ENCODE measurements at regions not wholly inside any gene's neighbourhood (a gene's known extent, or its start where the extent isn't known, plus 50 kb on each side); places are given as distances from the start of the nearest gene placed in this dataset.
"Not testable (repeated sequence)": the region's sequence is repeated elsewhere in the genome, so short reads cannot be mapped to it uniquely, and the experiment has no call there.

DNA sequence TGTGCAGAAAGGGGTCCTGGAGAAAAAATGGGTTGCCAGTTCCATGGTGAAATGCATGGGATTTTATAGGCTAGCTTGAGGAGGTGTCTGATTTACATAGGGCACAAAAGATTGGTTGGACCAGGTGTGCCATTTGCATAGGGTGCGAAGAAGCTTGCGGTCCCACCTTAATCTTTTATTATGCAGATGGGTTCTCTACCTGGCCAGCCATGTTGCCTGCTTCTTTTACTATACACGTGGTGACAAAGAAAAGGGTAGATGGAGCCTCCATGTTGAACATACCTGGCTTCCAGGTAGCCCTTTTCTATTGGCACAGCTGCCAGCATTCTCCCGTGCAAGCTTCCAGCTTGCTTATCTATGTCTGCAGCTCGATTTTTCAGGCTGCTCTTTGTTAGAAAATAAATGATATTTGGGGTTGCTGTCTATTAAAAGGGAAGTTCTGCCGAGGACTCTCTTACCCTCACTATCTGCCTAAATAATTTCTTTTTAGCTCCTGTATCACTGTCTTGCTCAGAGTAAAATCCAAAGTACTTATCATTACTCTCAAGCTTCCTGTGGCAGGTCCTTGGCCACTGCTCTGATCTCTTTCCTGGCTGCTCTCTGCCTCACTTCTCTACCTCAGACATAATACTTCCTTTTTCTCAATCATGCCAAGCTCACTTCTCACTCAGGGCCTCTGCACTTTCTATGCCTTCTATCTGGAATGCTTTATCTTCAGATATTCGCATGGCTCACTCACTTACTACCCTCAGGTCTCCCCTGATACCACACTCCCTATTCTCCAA, 216.0 kb upstream of the DAAM1 start:
- DNase-seq: no peak
- Mint-ChIP-seq H3K27me3 (no peaks in the 10 kb centered on the region), H3K9me3 (no peaks in the 10 kb centered on the region), H3K36me3 (ENCODE audit: low read depth) (no peaks in the 10 kb centered on the region), H3K4me3 (no peak overlapping the region), H3K4me1 (ENCODE audit: low read depth) (no peaks in the 10 kb centered on the region), H3K27ac (no peak overlapping the region)

DNA sequence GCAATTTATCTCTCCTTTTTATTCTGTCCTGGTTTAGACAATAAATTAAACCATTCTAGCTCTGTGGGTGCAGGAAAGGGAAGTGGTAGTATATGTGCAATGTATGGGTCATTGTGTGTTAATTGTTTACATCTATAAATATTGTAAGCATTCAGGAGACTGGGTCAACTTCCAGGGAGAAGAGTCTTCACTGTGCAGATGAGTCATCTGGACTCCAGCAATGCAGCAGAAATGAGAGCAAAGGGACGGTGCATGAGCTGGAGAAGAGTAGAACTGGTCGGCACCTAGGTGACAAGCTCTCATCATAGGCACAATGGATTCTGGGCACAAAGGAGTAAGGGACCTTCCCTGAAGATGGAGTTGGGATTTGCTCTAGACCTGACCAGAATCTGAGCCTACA, 211.1 kb upstream of the DAAM1 start:
- H3K9me3 Mint-ChIP-seq: no peaks in the 10 kb centered on the region
- H3K27ac Mint-ChIP-seq: no peak overlapping the region
- no peak for DNase-seq
- H3K4me3 Mint-ChIP-seq: no peak overlapping the region
- no peaks in the 10 kb centered on the region for H3K27me3 Mint-ChIP-seq
- H3K36me3 Mint-ChIP-seq (ENCODE audit: low read depth): no peaks in the 10 kb centered on the region
- H3K4me1 Mint-ChIP-seq (ENCODE audit: low read depth): no peaks in the 10 kb centered on the region

DNA sequence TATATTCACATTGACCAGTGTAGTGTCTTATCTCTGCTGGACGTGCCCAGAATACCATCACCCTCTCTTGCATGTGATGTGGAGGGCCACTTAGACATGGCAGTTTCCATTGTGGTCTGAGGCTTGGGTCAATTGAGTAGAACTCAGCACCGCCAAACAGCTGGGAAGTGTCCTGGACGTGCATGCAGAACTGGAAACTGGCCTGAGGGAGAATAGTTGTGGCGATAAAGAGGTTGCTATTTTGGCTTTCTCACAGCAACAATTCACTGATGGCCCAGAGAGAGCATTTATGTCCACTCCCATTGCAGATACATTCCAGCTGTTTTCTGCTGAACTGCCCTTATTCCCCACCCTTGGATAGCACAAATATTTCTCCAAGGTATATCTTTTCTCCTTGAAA, 210.1 kb upstream of the DAAM1 start:
- no peak for DNase-seq
- H3K4me1 Mint-ChIP-seq (ENCODE audit: low read depth): no peaks in the 10 kb centered on the region
- no peaks in the 10 kb centered on the region for H3K36me3 Mint-ChIP-seq (ENCODE audit: low read depth)
- H3K27me3 Mint-ChIP-seq: no peaks in the 10 kb centered on the region
- H3K4me3 Mint-ChIP-seq: no peak overlapping the region
- no peak overlapping the region for H3K27ac Mint-ChIP-seq
- H3K9me3 Mint-ChIP-seq: no peaks in the 10 kb centered on the region

DNA sequence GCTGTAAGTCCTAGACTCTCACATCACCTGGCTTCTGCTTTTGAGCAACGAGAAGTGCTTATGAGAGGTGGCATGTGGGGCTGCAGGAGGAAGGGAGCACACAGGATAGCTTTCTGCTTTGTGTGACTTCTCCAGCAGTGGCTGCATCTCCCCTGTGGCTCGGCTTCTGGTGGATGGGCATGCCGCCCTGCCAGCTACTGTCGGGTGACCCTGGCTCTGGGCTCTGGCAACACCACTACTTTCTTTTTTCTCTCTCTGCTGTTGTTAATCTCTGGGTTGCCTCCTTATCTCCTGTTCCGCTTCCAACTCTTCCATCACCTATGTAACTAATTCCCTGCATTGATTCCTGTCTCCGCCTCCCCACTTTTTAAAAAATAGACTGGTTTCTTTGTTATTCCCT, 209.1 kb upstream of the DAAM1 start:
- no peaks in the 10 kb centered on the region for H3K9me3 Mint-ChIP-seq
- H3K4me1 Mint-ChIP-seq (ENCODE audit: low read depth): no peaks in the 10 kb centered on the region
- H3K27me3 Mint-ChIP-seq: no peaks in the 10 kb centered on the region
- no peaks in the 10 kb centered on the region for H3K36me3 Mint-ChIP-seq (ENCODE audit: low read depth)
- H3K4me3 Mint-ChIP-seq: no peak overlapping the region
- DNase-seq: no peak
- H3K27ac Mint-ChIP-seq: no peak overlapping the region

DNA sequence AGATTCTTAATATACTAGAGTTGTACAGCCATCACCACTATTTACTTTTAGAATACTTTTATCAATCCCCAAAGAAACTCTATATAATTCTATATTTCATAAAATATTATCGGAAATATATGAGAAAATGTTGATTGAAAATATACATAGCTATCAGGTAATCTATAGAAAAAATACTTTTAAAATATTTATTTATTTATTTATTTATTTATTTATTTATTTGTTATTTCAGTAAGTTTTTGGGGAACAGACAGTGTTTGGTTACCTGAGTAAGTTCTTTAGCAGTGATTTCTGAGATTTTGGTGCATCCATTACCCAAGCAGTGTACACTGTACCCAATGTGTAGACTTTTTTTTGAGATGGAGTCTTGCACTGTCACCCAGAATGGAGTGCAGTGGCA, 206.6 kb upstream of the DAAM1 start:
- no peak for DNase-seq
- H3K4me1 Mint-ChIP-seq (ENCODE audit: low read depth): no peaks in the 10 kb centered on the region
- H3K27me3 Mint-ChIP-seq: no peaks in the 10 kb centered on the region
- H3K27ac Mint-ChIP-seq: no peak overlapping the region
- H3K4me3 Mint-ChIP-seq: no peak overlapping the region
- H3K36me3 Mint-ChIP-seq (ENCODE audit: low read depth): no peaks in the 10 kb centered on the region
- no peaks in the 10 kb centered on the region for H3K9me3 Mint-ChIP-seq

DNA sequence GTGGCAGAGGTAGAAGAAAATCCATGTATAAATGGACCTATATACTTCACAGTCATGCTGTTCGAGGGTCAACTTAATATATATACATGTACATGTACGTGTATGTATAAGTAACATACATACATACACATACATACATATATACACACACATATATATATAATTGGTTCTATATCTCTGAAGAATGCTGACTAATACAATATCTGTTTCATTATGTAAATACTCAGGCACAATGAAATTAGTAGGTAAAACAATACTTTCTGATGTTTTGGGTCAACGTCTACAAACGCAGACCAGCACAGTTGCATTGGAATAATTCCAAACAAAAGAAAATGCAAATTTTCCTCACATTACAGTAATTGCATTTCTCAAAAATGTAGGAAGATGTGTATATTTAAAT, 202.7 kb upstream of the DAAM1 start:
- no peaks in the 10 kb centered on the region for H3K36me3 Mint-ChIP-seq (ENCODE audit: low read depth)
- peaks cover 3% of the 10 kb centered on the region for H3K9me3 Mint-ChIP-seq
- DNase-seq: no peak
- H3K4me1 Mint-ChIP-seq (ENCODE audit: low read depth): no peaks in the 10 kb centered on the region
- H3K27ac Mint-ChIP-seq: no peak overlapping the region
- no peak overlapping the region for H3K4me3 Mint-ChIP-seq
- peaks cover 4% of the 10 kb centered on the region for H3K27me3 Mint-ChIP-seq

DNA sequence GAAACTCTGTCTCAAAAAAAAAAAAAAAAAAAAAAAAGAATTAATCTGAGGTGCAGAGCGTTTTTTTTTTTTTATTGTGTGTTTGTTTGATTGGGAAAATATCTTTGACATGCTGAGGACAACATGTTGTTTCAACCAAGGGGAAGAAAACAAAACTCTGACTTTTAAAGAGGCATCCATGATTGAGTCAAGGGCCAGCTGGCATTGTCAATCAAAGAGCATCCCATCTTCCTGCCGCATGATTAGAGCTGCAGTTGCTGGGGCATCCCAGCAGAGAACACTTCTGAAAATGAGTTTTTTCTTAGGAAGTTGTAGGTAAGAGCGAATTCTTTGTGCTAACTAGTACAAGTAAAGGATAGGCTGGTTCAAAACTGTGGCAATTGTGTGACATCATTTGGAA, 200.9 kb upstream of the DAAM1 start:
- Mint-ChIP-seq H3K4me3 (no peak overlapping the region), H3K27me3 (peaks cover 4% of the 10 kb centered on the region), H3K9me3 (peaks cover 3% of the 10 kb centered on the region), H3K4me1 (ENCODE audit: low read depth) (no peaks in the 10 kb centered on the region), H3K36me3 (ENCODE audit: low read depth) (no peaks in the 10 kb centered on the region), H3K27ac (no peak overlapping the region)
- no peak for DNase-seq

DNA sequence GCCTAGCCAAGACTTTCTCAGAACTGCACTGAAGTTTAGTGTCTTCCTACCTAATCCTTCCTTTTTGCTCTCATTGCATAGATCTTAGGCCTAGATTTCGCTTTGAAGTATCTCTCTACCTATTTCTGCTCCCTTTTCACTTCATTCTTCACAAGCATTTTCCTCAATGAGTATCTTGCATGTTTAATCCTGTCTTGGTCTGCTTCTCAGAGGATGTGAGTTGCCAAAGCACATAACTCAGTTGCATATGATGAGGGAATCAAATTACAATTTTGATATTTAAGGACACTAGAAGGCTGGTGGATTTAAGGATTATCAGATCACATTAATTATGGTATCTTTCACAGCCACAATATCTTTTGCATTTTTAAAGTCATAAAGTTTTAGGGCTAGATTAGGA, 195.5 kb upstream of the DAAM1 start:
- no peak for DNase-seq
- Mint-ChIP-seq H3K36me3 (ENCODE audit: low read depth) (no peaks in the 10 kb centered on the region), H3K4me1 (ENCODE audit: low read depth) (no peaks in the 10 kb centered on the region), H3K27me3 (peaks cover 4% of the 10 kb centered on the region), H3K4me3 (no peak overlapping the region), H3K27ac (no peak overlapping the region), H3K9me3 (peaks cover 5% of the 10 kb centered on the region)

DNA sequence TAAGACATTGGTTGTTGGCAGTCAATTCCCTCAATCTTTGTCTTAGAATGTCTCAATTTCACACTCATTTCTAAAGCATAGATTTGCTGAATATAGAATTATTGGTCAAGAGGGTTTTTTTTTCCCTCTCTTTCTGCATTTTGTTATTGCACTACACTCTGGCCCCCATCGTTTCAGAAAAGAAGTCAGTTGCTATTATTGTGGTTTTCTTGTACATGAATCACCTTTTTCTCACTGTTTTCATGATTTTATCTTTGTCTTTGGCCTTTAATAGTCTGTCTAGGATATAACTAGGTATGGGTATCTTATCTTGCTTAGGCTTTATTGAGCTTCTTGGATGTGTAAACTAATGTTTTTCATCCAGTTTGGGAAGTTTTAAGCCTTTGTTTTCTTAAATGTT, 194.3 kb upstream of the DAAM1 start:
- Mint-ChIP-seq H3K27ac (no peak overlapping the region), H3K4me1 (ENCODE audit: low read depth) (no peaks in the 10 kb centered on the region), H3K36me3 (ENCODE audit: low read depth) (no peaks in the 10 kb centered on the region), H3K27me3 (peaks cover 4% of the 10 kb centered on the region), H3K4me3 (no peak overlapping the region), H3K9me3 (peaks cover 5% of the 10 kb centered on the region)
- no peak for DNase-seq

DNA sequence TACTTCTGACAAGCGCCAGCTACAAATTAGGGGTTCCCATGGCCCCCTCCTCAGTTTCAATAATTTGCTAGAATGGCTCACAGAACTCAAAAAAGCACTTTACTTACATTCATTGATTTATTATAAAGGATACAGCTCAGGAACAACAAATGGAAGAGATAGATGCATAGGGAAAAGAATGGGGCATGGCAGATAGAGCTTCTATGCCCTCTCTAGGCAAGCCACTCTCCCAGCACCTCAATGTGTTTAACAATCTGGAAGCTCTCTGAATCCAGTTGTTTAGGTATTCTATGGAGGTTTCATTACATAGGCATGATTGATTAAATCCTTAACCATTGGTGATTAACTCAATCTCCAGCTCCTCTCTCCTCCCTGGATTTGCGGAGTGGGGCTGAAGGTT, 184.5 kb upstream of the DAAM1 start:
- H3K9me3 Mint-ChIP-seq: peaks cover 11% of the 10 kb centered on the region
- H3K27ac Mint-ChIP-seq: no peak overlapping the region
- H3K4me3 Mint-ChIP-seq: no peak overlapping the region
- no peaks in the 10 kb centered on the region for H3K4me1 Mint-ChIP-seq (ENCODE audit: low read depth)
- H3K36me3 Mint-ChIP-seq (ENCODE audit: low read depth): no peaks in the 10 kb centered on the region
- H3K27me3 Mint-ChIP-seq: peaks cover 10% of the 10 kb centered on the region
- DNase-seq: no peak

DNA sequence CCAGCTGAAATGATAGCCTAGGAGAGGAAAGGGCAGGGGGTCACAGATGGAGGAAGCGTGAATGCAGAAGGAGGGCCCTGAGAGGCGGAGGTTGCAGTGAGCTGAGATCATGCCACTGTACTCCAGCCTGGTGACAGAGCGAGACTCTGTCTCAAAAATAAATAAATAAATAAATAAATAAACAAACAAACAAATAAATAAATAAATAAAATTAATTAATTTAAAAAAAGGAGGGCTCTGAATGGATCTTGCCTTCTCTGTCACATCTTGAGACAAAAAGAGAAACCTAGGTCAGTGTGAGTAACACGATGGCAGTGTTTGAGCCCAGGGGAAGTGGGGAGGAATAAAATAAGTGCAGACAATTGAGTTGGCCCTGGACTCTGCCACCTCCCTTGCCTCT, 182.3 kb upstream of the DAAM1 start:
- DNase-seq; H3K4me3 Mint-ChIP-seq; H3K27me3 Mint-ChIP-seq; H3K4me1 Mint-ChIP-seq (ENCODE audit: low read depth); H3K27ac Mint-ChIP-seq; H3K36me3 Mint-ChIP-seq (ENCODE audit: low read depth): not testable (repeated sequence)
- peaks cover 14% of the 10 kb centered on the region for H3K9me3 Mint-ChIP-seq

DNA sequence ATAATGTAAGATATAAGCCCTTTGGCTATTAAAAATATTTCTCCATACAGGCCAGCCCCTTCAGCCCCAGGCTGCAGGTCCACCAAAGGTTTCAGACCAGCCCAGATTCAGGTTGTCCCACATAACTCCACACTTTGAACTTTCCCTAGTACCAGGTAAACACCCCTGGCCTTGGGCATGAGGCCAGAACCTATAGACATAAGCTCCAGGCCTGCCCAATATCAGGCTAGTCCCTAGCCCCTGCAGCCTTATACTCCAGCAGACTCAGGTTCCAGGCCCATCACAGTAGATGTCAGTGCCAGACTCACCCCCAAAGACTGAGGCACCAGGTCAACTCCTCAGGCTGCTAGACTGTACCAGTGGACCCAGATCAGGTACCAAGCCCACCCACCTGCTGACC, 178.5 kb upstream of the DAAM1 start:
- no peak for DNase-seq
- no peak overlapping the region for H3K27ac Mint-ChIP-seq
- no peak overlapping the region for H3K4me3 Mint-ChIP-seq
- H3K27me3 Mint-ChIP-seq: peaks cover 5% of the 10 kb centered on the region
- peaks cover 34% of the 10 kb centered on the region for H3K9me3 Mint-ChIP-seq
- no peaks in the 10 kb centered on the region for H3K36me3 Mint-ChIP-seq (ENCODE audit: low read depth)
- H3K4me1 Mint-ChIP-seq (ENCODE audit: low read depth): no peaks in the 10 kb centered on the region

DNA sequence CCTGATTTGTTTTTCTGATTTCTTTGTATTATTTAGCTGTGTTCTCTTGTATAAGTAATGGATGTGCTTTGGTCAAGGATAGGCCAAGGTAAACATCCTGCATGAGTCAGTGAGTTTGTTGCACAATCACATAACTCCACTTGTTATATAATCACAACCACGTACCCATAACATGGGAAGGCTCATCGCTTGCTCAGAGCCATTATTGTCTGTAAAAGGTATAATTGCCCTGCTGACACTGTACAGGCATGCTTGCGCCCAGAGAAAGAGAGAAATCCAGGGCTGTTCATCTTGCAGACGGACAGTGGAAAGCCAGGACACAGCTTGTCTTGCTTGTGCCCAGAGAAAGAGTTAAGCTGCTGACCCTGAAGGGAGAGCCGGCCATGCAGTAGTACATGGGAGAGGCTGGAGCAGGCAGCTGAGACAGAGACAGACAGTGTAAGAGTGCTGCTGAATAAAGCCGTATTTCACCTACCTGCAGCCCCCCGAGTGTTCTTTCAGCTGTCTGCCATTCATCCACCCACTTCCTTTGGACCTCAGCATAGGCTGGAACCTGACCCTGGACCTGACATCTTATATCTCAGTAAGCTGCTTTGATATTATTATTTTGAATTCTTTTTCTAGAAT, 174.7 kb upstream of the DAAM1 start:
- no peaks in the 10 kb centered on the region for H3K36me3 Mint-ChIP-seq (ENCODE audit: low read depth)
- H3K4me1 Mint-ChIP-seq (ENCODE audit: low read depth): no peaks in the 10 kb centered on the region
- DNase-seq: no peak
- H3K9me3 Mint-ChIP-seq: peaks cover 23% of the 10 kb centered on the region
- no peak overlapping the region for H3K27ac Mint-ChIP-seq
- no peaks in the 10 kb centered on the region for H3K27me3 Mint-ChIP-seq
- H3K4me3 Mint-ChIP-seq: no peak overlapping the region

DNA sequence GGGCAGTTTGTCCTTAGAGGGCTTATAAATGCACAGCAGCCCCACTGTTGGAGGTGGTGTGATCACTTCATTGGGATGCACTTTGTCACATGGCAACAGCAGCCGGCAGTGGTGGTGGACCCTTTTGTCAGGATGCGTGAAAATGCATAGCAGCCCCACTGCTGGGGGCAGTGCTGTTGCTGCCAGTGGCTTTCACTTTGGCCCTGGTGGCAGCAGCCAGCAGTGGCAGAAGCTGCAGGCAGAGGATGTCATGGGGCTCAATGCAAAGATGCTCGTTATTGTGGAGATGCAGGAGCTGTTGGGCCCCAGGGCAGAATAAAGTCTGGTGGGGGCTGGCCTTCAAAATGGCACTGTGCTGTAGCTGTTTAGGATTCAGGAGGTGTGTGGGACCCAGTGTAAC, 173.0 kb upstream of the DAAM1 start:
- H3K27ac Mint-ChIP-seq: no peak overlapping the region
- no peaks in the 10 kb centered on the region for H3K36me3 Mint-ChIP-seq (ENCODE audit: low read depth)
- H3K27me3 Mint-ChIP-seq: no peaks in the 10 kb centered on the region
- no peak for DNase-seq
- no peak overlapping the region for H3K4me3 Mint-ChIP-seq
- no peaks in the 10 kb centered on the region for H3K4me1 Mint-ChIP-seq (ENCODE audit: low read depth)
- H3K9me3 Mint-ChIP-seq: peaks cover 23% of the 10 kb centered on the region

DNA sequence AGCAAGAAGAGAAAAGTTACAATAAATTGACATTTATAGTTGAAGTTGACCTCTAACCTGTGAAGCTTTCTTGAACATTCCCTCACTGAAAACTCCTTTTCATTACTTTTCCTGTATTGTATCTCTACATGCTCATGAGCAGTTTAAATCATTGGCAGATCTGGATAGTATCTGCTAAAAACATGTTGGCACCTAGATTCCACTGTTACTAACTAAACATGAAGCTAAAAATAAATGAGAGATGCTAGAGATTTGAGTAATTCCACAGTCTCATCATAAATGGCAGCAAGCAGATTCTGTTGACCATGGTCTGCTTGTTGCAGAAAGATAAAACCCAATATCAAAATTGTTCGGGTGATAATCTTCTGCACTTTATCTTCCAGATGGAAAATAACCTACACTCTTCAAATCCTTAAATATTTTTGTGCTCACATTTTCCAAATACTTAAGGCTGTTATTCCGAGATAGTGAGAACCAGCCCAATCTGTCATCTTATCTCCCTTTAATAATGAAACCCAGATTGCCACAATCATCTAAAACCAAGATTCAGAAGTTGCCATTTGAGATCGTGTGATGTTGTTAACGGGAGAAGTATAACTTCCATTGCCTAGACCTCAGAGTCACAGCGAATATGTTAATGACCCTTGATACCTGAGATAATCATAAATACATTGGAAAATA, 171.0 kb upstream of the DAAM1 start:
- Mint-ChIP-seq H3K4me1 (ENCODE audit: low read depth) (no peaks in the 10 kb centered on the region), H3K27ac (no peak overlapping the region), H3K4me3 (no peak overlapping the region), H3K36me3 (ENCODE audit: low read depth) (no peaks in the 10 kb centered on the region), H3K27me3 (peaks cover 4% of the 10 kb centered on the region), H3K9me3 (peaks cover 15% of the 10 kb centered on the region)
- DNase-seq: no peak

Data from activated T-cell treated with anti-CD3 and anti-CD28 coated beads, Interleukin-2, amount 50 U/mL, for 24 hours (primary cell).